ENCODE measurements at regions not wholly inside any gene's neighbourhood (a gene's known extent, or its start where the extent isn't known, plus 50 kb on each side); places are given as distances from the start of the nearest gene placed in this dataset.

GRCh38 chr3:25018909-25019308 lies 409.2 kb upstream of the RARB start:
- TF ChIP-seq, protein P1, sequence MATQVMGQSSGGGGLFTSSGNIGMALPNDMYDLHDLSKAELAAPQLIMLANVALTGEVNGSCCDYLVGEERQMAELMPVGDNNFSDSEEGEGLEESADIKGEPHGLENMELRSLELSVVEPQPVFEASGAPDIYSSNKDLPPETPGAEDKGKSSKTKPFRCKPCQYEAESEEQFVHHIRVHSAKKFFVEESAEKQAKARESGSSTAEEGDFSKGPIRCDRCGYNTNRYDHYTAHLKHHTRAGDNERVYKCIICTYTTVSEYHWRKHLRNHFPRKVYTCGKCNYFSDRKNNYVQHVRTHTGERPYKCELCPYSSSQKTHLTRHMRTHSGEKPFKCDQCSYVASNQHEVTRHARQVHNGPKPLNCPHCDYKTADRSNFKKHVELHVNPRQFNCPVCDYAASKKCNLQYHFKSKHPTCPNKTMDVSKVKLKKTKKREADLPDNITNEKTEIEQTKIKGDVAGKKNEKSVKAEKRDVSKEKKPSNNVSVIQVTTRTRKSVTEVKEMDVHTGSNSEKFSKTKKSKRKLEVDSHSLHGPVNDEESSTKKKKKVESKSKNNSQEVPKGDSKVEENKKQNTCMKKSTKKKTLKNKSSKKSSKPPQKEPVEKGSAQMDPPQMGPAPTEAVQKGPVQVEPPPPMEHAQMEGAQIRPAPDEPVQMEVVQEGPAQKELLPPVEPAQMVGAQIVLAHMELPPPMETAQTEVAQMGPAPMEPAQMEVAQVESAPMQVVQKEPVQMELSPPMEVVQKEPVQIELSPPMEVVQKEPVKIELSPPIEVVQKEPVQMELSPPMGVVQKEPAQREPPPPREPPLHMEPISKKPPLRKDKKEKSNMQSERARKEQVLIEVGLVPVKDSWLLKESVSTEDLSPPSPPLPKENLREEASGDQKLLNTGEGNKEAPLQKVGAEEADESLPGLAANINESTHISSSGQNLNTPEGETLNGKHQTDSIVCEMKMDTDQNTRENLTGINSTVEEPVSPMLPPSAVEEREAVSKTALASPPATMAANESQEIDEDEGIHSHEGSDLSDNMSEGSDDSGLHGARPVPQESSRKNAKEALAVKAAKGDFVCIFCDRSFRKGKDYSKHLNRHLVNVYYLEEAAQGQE (IDR thresholded peaks at IDR 0.05; ENCODE audit: unreplicated experiment), result no peak
- TF ChIP-seq, protein P2, sequence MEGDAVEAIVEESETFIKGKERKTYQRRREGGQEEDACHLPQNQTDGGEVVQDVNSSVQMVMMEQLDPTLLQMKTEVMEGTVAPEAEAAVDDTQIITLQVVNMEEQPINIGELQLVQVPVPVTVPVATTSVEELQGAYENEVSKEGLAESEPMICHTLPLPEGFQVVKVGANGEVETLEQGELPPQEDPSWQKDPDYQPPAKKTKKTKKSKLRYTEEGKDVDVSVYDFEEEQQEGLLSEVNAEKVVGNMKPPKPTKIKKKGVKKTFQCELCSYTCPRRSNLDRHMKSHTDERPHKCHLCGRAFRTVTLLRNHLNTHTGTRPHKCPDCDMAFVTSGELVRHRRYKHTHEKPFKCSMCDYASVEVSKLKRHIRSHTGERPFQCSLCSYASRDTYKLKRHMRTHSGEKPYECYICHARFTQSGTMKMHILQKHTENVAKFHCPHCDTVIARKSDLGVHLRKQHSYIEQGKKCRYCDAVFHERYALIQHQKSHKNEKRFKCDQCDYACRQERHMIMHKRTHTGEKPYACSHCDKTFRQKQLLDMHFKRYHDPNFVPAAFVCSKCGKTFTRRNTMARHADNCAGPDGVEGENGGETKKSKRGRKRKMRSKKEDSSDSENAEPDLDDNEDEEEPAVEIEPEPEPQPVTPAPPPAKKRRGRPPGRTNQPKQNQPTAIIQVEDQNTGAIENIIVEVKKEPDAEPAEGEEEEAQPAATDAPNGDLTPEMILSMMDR (conservative IDR thresholded peaks at IDR 0.05; ENCODE audit: low read depth in 2 of 2), result no peak
- TF ChIP-seq EZH2phosphoT487 (IDR thresholded peaks at IDR 0.05; ENCODE audit: unreplicated experiment) (no peak), POLR2AphosphoS5 (IDR thresholded peaks at IDR 0.05; ENCODE audit: low read depth) (no peak), ZNF462 (CRISPR knock-in tag; IDR thresholded peaks at IDR 0.05) (no peak), JUNB (IDR thresholded peaks at IDR 0.05; ENCODE audit: unreplicated experiment) (no peak), CREB1 (CRISPR knock-in tag; IDR thresholded peaks at IDR 0.05; ENCODE audit: low read depth) (no peak), EZH2 (IDR thresholded peaks at IDR 0.05; ENCODE audit: low read depth, unreplicated experiment) (no peak), NANOG (IDR thresholded peaks at IDR 0.05; ENCODE audit: borderline replicate concordance) (no peak)
